GM23338 (cell line): ENCODE measurements at regions not wholly inside any gene's neighbourhood (a gene's known extent, or its start where the extent isn't known, plus 50 kb on each side); places are given as distances from the start of the nearest gene placed in this dataset.

Experiments
- EZH2 ChIP-seq: fragments of 200-600 bp; sonication (generic); IDR thresholded peaks from one replicate; pipeline ENCODE4 v1.8.0; 2017; ENCODE audit warnings: antibody characterized with exemption, mild to moderate bottlenecking, low read depth; ENCODE audit not compliant: unreplicated experiment
- EZH2phosphoT487 ChIP-seq: fragments of 200-600 bp; sonication (generic); IDR thresholded peaks from one replicate; pipeline ENCODE4 v1.8.1; 2018; ENCODE audit warnings: antibody characterized with exemption; ENCODE audit not compliant: unreplicated experiment
- JUNB ChIP-seq: IDR thresholded peaks from one replicate; pipeline ENCODE4 v1.6.1; 2016; ENCODE audit warnings: antibody characterized with exemption; ENCODE audit not compliant: unreplicated experiment
- POLR2AphosphoS5 ChIP-seq: IDR thresholded peaks from 2 replicates; pipeline ENCODE4 v1.6.1; 2016; ENCODE audit warnings: antibody characterized with exemption, low read depth
- STAT1 ChIP-seq: IDR thresholded peaks from one replicate; pipeline ENCODE4 v1.6.1; 2016; ENCODE audit warnings: antibody characterized with exemption; ENCODE audit not compliant: unreplicated experiment
- ZNF114 ChIP-seq: fragments of 250-450 bp; sonication (Bioruptor Pico); IDR thresholded peaks from 2 replicates; pipeline ENCODE4 v1.5.0; 2020; ENCODE audit warnings: mild to moderate bottlenecking, moderate library complexity
- TF ChIP-seq, protein P1 (sequence below), 2 experiments: fragments of 200-600 bp in 1 of 2; sonication (generic) in 1 of 2; conservative IDR thresholded peaks; 2 replicates each; pipeline versions ENCODE4 v1.5.1 to v1.6.1; 2016 to 2017; ENCODE audit warnings: antibody characterized with exemption in 2 of 2, low read depth in 2 of 2, mild to moderate bottlenecking in 2 of 2, moderate library complexity in 1 of 2
- TF ChIP-seq, protein P2 (sequence below): IDR thresholded peaks from one replicate; pipeline ENCODE4 v1.6.1; 2018; ENCODE audit warnings: antibody characterized with exemption; ENCODE audit not compliant: unreplicated experiment
- TF ChIP-seq, protein P3 (sequence below): IDR thresholded peaks from 2 replicates; pipeline ENCODE4 v1.6.1; 2016; ENCODE audit warnings: antibody characterized with exemption

DNA sequence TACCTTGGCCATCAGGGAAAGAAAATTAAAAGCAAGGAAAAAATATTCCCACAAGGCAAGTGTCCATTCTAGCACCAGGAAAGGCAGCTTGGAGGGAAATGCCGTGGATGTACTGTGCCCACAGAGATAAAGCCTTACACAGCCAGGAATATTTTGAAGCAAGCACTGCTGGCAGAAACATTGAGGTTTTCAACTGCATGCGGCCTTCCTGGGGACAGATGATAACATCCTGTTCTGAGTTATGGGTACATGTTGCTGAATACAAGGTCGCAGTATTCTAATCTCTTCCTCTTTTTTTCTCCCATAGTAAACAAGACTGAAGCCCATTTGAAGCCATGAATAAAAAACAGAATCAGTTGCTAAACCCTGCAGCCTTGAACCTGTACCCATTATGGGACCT, 197.1 kb downstream of the BTG1 start:
- TF ChIP-seq, protein P1, sequence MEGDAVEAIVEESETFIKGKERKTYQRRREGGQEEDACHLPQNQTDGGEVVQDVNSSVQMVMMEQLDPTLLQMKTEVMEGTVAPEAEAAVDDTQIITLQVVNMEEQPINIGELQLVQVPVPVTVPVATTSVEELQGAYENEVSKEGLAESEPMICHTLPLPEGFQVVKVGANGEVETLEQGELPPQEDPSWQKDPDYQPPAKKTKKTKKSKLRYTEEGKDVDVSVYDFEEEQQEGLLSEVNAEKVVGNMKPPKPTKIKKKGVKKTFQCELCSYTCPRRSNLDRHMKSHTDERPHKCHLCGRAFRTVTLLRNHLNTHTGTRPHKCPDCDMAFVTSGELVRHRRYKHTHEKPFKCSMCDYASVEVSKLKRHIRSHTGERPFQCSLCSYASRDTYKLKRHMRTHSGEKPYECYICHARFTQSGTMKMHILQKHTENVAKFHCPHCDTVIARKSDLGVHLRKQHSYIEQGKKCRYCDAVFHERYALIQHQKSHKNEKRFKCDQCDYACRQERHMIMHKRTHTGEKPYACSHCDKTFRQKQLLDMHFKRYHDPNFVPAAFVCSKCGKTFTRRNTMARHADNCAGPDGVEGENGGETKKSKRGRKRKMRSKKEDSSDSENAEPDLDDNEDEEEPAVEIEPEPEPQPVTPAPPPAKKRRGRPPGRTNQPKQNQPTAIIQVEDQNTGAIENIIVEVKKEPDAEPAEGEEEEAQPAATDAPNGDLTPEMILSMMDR (conservative IDR thresholded peaks at IDR 0.05; ENCODE audit: low read depth in 2 of 2) = no peak
- TF ChIP-seq JUNB = no peak
- TF ChIP-seq EZH2 = no peak
- no peak for TF ChIP-seq STAT1
- TF ChIP-seq, protein P2, sequence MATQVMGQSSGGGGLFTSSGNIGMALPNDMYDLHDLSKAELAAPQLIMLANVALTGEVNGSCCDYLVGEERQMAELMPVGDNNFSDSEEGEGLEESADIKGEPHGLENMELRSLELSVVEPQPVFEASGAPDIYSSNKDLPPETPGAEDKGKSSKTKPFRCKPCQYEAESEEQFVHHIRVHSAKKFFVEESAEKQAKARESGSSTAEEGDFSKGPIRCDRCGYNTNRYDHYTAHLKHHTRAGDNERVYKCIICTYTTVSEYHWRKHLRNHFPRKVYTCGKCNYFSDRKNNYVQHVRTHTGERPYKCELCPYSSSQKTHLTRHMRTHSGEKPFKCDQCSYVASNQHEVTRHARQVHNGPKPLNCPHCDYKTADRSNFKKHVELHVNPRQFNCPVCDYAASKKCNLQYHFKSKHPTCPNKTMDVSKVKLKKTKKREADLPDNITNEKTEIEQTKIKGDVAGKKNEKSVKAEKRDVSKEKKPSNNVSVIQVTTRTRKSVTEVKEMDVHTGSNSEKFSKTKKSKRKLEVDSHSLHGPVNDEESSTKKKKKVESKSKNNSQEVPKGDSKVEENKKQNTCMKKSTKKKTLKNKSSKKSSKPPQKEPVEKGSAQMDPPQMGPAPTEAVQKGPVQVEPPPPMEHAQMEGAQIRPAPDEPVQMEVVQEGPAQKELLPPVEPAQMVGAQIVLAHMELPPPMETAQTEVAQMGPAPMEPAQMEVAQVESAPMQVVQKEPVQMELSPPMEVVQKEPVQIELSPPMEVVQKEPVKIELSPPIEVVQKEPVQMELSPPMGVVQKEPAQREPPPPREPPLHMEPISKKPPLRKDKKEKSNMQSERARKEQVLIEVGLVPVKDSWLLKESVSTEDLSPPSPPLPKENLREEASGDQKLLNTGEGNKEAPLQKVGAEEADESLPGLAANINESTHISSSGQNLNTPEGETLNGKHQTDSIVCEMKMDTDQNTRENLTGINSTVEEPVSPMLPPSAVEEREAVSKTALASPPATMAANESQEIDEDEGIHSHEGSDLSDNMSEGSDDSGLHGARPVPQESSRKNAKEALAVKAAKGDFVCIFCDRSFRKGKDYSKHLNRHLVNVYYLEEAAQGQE = no peak
- TF ChIP-seq, protein P3, sequence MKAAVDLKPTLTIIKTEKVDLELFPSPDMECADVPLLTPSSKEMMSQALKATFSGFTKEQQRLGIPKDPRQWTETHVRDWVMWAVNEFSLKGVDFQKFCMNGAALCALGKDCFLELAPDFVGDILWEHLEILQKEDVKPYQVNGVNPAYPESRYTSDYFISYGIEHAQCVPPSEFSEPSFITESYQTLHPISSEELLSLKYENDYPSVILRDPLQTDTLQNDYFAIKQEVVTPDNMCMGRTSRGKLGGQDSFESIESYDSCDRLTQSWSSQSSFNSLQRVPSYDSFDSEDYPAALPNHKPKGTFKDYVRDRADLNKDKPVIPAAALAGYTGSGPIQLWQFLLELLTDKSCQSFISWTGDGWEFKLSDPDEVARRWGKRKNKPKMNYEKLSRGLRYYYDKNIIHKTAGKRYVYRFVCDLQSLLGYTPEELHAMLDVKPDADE = no peak
- TF ChIP-seq ZNF114 (CRISPR knock-in tag) = no peak
- TF ChIP-seq EZH2phosphoT487 = no peak
- no peak for TF ChIP-seq POLR2AphosphoS5
